ENCODE measurements at regions not wholly inside any gene's neighbourhood (a gene's known extent, or its start where the extent isn't known, plus 50 kb on each side); places are given as distances from the start of the nearest gene placed in this dataset.

DNA sequence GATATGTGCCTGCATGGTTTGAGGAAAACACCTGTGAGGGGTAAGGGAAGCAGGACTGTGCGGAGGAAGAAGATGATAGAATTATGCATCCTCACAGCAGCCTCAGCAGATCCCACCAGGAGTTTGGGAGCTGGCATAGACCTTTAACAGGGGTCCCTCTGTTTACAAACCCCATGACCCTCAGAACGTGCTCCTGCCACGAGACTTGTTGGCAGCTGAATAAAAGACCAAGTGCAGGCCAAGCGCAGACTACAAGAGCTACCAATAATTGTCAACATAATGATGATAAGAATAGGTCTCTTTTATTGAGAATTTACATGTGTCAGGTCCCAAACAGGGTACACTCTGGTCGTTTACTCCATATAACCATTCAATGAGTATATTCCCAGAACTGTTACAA, 236.0 kb downstream of the MED10 start:
- no peak overlapping the region for H3T11ph ChIP-seq (ENCODE audit: low read length)
- H2BK120ac ChIP-seq (ENCODE audit: low read depth, low read length, poor library complexity, severe bottlenecking) = no peak overlapping the region
- WGBS (ENCODE audit: extremely low coverage, insufficient read length, low lambda C conversion rate) = no CpG with 5 or more reads among the region's 5 CpGs

More for the DNA sequence above, 236.0 kb downstream of the MED10 start:
- Mint-ChIP-seq H3K4me3 (no peak overlapping the region), H3K27ac (no peak overlapping the region), H3K27me3 (ENCODE audit: low read depth) (peaks cover 4% of the 10 kb centered on the region), H3K9me3 (peaks cover 0 to 2% of the 10 kb centered on the region in 2 experiments; a peak in 1 of 5 replicates), H3K4me1 (peaks cover 17 to 25% of the 10 kb centered on the region in 2 experiments), H3K36me3 (ENCODE audit: insufficient read depth in 1 of 3, low read depth in 3 of 3) (no peaks in the 10 kb centered on the region)
- Histone ChIP-seq H3K56ac (ENCODE audit: insufficient read length, low read depth, low read length) (no peak overlapping the region), H3K79me2 (ENCODE audit: insufficient read depth, low read length) (no peaks in the 10 kb centered on the region), H3K14ac (ENCODE audit: insufficient read depth, low read length) (no peak overlapping the region), H3K9ac (ENCODE audit: extremely low read depth, insufficient read length, low read length) (no peak overlapping the region), H2BK15ac (ENCODE audit: low read depth, low read length) (no peak overlapping the region), H2AFZ (ENCODE audit: low read length) (no peak overlapping the region), H3K4me2 (ENCODE audit: insufficient read depth, insufficient read length, low read length) (no peak overlapping the region), H2AK5ac (ENCODE audit: insufficient read length, low read length) (no peak overlapping the region), H3K23ac (ENCODE audit: insufficient read length, low read depth, low read length) (no peak overlapping the region), H4K91ac (ENCODE audit: insufficient read length, low read depth, low read length) (no peak overlapping the region), H2BK5ac (ENCODE audit: insufficient read length, low read length) (no peak overlapping the region), H3K27me3 (ENCODE audit: insufficient read depth, low read length) (peaks cover 2% of the 10 kb centered on the region; the same call in 1 of the 2 replicates), H3K23me2 (ENCODE audit: insufficient read length, low read depth, low read length, poor library complexity, severe bottlenecking) (peaks cover 2% of the 10 kb centered on the region), H3K4ac (ENCODE audit: low read depth, low read length) (no peak overlapping the region), H3K9me3 (ENCODE audit: control insufficient read depth, low read depth, low read length) (no peaks in the 10 kb centered on the region), H2BK12ac (ENCODE audit: insufficient read length, low read depth, low read length) (no peak overlapping the region), H3K18ac (ENCODE audit: insufficient read length, low read depth, low read length) (no peak overlapping the region), H4K20me1 (ENCODE audit: control insufficient read depth, insufficient read depth, insufficient read length) (no peaks in the 10 kb centered on the region), H3K79me1 (ENCODE audit: insufficient read depth, low read depth, low read length, poor library complexity, severe bottlenecking) (no peaks in the 10 kb centered on the region), H2BK20ac (ENCODE audit: low read depth, low read length, poor library complexity, severe bottlenecking) (no peak overlapping the region), H3K4me1 (ENCODE audit: insufficient read depth, low read length) (no peaks in the 10 kb centered on the region), H4K8ac (replicated peaks; ENCODE audit: insufficient read length, low read depth, low read length) (no peak overlapping the region), H3K27ac (ENCODE audit: insufficient read length, low read depth, low read length) (no peak overlapping the region), H4K5ac (ENCODE audit: insufficient read length, low read depth, low read length) (no peak overlapping the region)
- TF ChIP-seq, protein P1, sequence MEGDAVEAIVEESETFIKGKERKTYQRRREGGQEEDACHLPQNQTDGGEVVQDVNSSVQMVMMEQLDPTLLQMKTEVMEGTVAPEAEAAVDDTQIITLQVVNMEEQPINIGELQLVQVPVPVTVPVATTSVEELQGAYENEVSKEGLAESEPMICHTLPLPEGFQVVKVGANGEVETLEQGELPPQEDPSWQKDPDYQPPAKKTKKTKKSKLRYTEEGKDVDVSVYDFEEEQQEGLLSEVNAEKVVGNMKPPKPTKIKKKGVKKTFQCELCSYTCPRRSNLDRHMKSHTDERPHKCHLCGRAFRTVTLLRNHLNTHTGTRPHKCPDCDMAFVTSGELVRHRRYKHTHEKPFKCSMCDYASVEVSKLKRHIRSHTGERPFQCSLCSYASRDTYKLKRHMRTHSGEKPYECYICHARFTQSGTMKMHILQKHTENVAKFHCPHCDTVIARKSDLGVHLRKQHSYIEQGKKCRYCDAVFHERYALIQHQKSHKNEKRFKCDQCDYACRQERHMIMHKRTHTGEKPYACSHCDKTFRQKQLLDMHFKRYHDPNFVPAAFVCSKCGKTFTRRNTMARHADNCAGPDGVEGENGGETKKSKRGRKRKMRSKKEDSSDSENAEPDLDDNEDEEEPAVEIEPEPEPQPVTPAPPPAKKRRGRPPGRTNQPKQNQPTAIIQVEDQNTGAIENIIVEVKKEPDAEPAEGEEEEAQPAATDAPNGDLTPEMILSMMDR (conservative IDR thresholded peaks at IDR 0.05) = no peak
- DNase-seq = no peak
